NT2/D1 (cell line): ENCODE measurements at regions not wholly inside any gene's neighbourhood (a gene's known extent, or its start where the extent isn't known, plus 50 kb on each side); places are given as distances from the start of the nearest gene placed in this dataset.

Experiments used
- DNase-seq: peaks from one replicate; pipeline ENCODE4 v3.0.0-alpha.2; 2011; ENCODE audit warnings: low read depth, low spot score
- H3K27me3 ChIP-seq: 2 replicates; pipeline ENCODE4 v1.6.0; 2011; ENCODE audit warnings: mild to moderate bottlenecking; ENCODE audit not compliant: insufficient read length, insufficient read depth
- H3K36me3 ChIP-seq: 2 replicates; pipeline ENCODE4 v1.6.1; 2011; ENCODE audit warnings: mild to moderate bottlenecking, low read length, mixed read lengths; ENCODE audit not compliant: insufficient read depth, insufficient read length
- H3K4me1 ChIP-seq: 2 replicates; pipeline ENCODE4 v1.5.1; 2011; ENCODE audit not compliant: insufficient read depth, insufficient read length
- H3K4me3 ChIP-seq: 2 replicates; pipeline ENCODE4 v1.5.1; 2011; ENCODE audit warnings: low read depth; ENCODE audit not compliant: insufficient read length
- H3K9ac ChIP-seq: 2 replicates; pipeline ENCODE4 v1.6.0; 2011; ENCODE audit warnings: low read depth; ENCODE audit not compliant: insufficient read length
- H3K9me3 ChIP-seq: 2 replicates; pipeline ENCODE4 v1.5.1; 2011; ENCODE audit warnings: mild to moderate bottlenecking, low read length; ENCODE audit not compliant: insufficient read depth
- SUZ12 ChIP-seq: IDR thresholded peaks from 2 replicates; pipeline ENCODE4 v1.6.1; 2011; ENCODE audit not compliant: insufficient read length, insufficient read depth; ENCODE audit errors: extremely low read depth
- YY1 ChIP-seq: IDR thresholded peaks from 2 replicates; pipeline ENCODE4 v1.6.1; 2011; ENCODE audit not compliant: insufficient read length, insufficient read depth
- ZNF274 ChIP-seq: IDR thresholded peaks from 2 replicates; pipeline ENCODE4 v1.6.1; 2011; ENCODE audit warnings: mild to moderate bottlenecking, low read depth, low read length

GRCh38 chr1:172964864-172965263 lies 85.9 kb downstream of the TNFSF18 start:
- TF ChIP-seq SUZ12 (no peak), ZNF274 (no peak), YY1 (no peak)
- Histone ChIP-seq H3K36me3 (no peaks in the 10 kb centered on the region), H3K27me3 (no peaks in the 10 kb centered on the region), H3K4me1 (no peaks in the 10 kb centered on the region), H3K9me3 (peaks cover 5% of the 10 kb centered on the region; the same call in 1 of the 2 replicates), H3K9ac (no peak overlapping the region), H3K4me3 (no peak overlapping the region)
- no peak for DNase-seq

DNA sequence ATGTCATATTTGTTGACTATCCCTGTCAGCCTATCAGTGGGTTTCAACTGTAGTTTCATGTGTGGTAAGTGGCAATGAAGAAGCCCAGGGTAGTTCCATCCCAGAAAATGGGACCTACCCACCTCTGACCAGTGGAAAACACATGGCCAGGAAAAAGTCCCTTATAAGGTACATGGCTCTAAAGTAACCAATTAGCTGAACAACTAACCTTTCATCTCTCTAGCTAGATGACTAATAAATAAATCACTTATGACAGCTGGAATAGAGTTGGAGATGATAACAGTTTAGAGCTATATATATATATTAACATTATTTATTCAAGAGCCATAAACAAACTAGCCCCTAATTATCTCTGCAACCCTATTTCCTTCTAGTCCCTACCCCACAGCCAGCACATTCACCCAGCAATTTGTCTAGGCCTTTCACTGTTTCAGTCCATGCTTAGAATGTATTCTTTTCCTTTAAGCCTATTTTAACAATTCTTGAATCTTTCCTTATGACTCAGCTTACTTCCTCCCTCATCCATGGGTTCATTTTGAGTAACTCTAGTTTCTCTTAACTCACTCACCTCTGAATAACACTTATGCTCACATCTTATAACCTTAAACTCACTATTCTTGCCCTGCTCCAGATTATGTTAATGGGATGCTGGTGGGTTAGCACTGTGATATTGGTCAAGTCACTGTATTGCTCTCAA lies 83.7 kb downstream of the TNFSF18 start:
- no peak for DNase-seq
- TF ChIP-seq YY1 (no peak), ZNF274 (no peak), SUZ12 (no peak)
- Histone ChIP-seq H3K36me3 (no peaks in the 10 kb centered on the region), H3K9me3 (peaks cover 5% of the 10 kb centered on the region; the same call in 1 of the 2 replicates), H3K4me1 (no peaks in the 10 kb centered on the region), H3K27me3 (no peaks in the 10 kb centered on the region), H3K4me3 (no peak overlapping the region), H3K9ac (no peak overlapping the region)

- Histone ChIP-seq H3K4me1 (no peaks in the 10 kb centered on the region), H3K9me3 (peaks cover 1% of the 10 kb centered on the region; the same call in 1 of the 2 replicates), H3K9ac (no peak overlapping the region), H3K36me3 (no peaks in the 10 kb centered on the region), H3K4me3 (no peak overlapping the region), H3K27me3 (no peaks in the 10 kb centered on the region)
- TF ChIP-seq SUZ12 (no peak), YY1 (no peak), ZNF274 (no peak)
- DNase-seq = no peak
Measured at GRCh38 chr1:172967936-172968335, 82.8 kb downstream of the TNFSF18 start.

GRCh38 chr1:172969611-172970010 lies 81.1 kb downstream of the TNFSF18 start:
- Histone ChIP-seq H3K9me3 (no peaks in the 10 kb centered on the region), H3K4me1 (no peaks in the 10 kb centered on the region), H3K36me3 (no peaks in the 10 kb centered on the region), H3K27me3 (no peaks in the 10 kb centered on the region), H3K9ac (no peak overlapping the region), H3K4me3 (no peak overlapping the region)
- TF ChIP-seq YY1 = no peak
- TF ChIP-seq SUZ12 = no peak
- no peak for TF ChIP-seq ZNF274
- DNase-seq = no peak

GRCh38 chr1:172970186-172970585 lies 80.6 kb downstream of the TNFSF18 start:
- no peak for TF ChIP-seq YY1
- TF ChIP-seq ZNF274 = no peak
- TF ChIP-seq SUZ12 = no peak
- no peak for DNase-seq

DNA sequence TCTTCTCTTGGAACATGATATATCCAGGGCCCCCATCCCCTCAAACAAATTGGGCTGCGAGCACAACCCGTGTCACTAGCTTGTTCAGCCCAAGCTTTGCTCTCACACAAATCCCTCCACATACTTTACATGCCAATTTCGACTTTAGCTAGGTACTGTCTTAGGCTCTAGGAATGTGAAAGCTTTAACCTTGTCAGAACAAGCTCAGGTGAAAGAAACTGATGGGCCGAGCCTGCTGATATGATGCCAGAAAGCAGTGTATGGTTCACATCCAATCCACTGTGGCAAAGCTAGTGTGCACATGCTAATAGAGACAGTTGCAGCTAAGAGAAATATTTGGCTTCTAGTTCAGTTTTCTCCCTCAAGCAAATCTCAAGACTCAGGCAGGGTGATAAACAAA lies 79.5 kb downstream of the TNFSF18 start:
- Histone ChIP-seq H3K36me3 (no peaks in the 10 kb centered on the region), H3K4me3 (no peak overlapping the region), H3K9ac (no peak overlapping the region), H3K27me3 (no peaks in the 10 kb centered on the region), H3K4me1 (no peaks in the 10 kb centered on the region), H3K9me3 (no peaks in the 10 kb centered on the region)
- no peak for DNase-seq
- TF ChIP-seq SUZ12 (no peak), ZNF274 (no peak), YY1 (no peak)

More at GRCh38 chr1:172970186-172970585, 80.6 kb downstream of the TNFSF18 start:
- H3K9ac ChIP-seq = no peak overlapping the region
- no peaks in the 10 kb centered on the region for H3K9me3 ChIP-seq
- H3K36me3 ChIP-seq = no peaks in the 10 kb centered on the region
- no peak overlapping the region for H3K4me3 ChIP-seq
- H3K27me3 ChIP-seq = no peaks in the 10 kb centered on the region
- H3K4me1 ChIP-seq = no peaks in the 10 kb centered on the region

DNA sequence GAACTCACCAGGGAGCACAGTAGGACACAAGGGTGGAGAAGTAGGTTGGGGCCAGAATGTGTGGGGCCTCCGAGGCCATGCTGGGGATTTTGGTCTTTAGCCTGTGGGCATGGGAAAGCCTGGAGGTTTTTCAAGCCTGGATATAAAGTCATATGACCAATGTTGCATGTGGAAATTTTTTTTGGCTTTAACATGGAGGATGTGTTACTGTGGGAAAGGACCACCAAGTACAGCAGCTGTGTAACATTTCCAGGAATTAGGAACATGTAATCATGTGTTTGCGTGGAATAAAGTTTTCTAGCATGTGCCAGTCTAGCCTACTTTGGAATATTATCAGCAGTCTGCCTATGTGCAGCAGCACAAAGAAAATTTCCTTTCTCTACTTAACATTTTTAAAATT lies 78.5 kb downstream of the TNFSF18 start:
- H3K36me3 ChIP-seq = no peaks in the 10 kb centered on the region
- H3K4me1 ChIP-seq = no peaks in the 10 kb centered on the region
- TF ChIP-seq ZNF274 = no peak
- TF ChIP-seq SUZ12 = no peak
- no peak for TF ChIP-seq YY1
- H3K9me3 ChIP-seq = no peaks in the 10 kb centered on the region
- DNase-seq = no peak
- H3K27me3 ChIP-seq = no peaks in the 10 kb centered on the region
- no peak overlapping the region for H3K9ac ChIP-seq
- no peak overlapping the region for H3K4me3 ChIP-seq
